ENCODE measurements at regions not wholly inside any gene's neighbourhood (a gene's known extent, or its start where the extent isn't known, plus 50 kb on each side); places are given as distances from the start of the nearest gene placed in this dataset.

GRCh38 chr21:16007943-16008342 is 278.2 kb downstream of the USP25 start:
- Histone ChIP-seq H3K9me3 (peaks cover 0 to 11% (median 3%) of the 10 kb centered on the region in 11 donors), H3K27ac (no peak overlapping the region), H3K4me3 (no peak overlapping the region), H3K27me3 (no peaks in the 10 kb centered on the region), H3K4me1 (no peaks in the 10 kb centered on the region), H3K36me3 (no peaks in the 10 kb centered on the region)
- 75 to 79% methylated on average over 2 of the region's 2 CpGs for WGBS, 2 donors
- TF ChIP-seq CTCF (IDR thresholded peaks at IDR 0.05): no peak
- ATAC-seq (no peak), DNase-seq (no peak)
- intact Hi-C loops (cut with DNase I): no loop called here

GRCh38 chr21:16011719-16012118 is 281.9 kb downstream of the USP25 start:
- Histone ChIP-seq H3K4me3 (no peak overlapping the region), H3K9me3 (peaks cover 0 to 11% (median 3%) of the 10 kb centered on the region in 11 donors), H3K36me3 (no peaks in the 10 kb centered on the region), H3K27ac (no peak overlapping the region), H3K4me1 (no peaks in the 10 kb centered on the region), H3K27me3 (no peaks in the 10 kb centered on the region)
- DNase-seq: no peak
- no peak for TF ChIP-seq CTCF (IDR thresholded peaks at IDR 0.05)
- intact Hi-C loops (cut with DNase I): loop anchor here in 1 of 10 donors (10.0 kb wide), 1 partner anchor 63 kb away; no protein-coding TSS in a partner anchor
- WGBS, 2 donors: 89 to 92% methylated on average over 4 of the region's 4 CpGs
- no peak for ATAC-seq

DNA sequence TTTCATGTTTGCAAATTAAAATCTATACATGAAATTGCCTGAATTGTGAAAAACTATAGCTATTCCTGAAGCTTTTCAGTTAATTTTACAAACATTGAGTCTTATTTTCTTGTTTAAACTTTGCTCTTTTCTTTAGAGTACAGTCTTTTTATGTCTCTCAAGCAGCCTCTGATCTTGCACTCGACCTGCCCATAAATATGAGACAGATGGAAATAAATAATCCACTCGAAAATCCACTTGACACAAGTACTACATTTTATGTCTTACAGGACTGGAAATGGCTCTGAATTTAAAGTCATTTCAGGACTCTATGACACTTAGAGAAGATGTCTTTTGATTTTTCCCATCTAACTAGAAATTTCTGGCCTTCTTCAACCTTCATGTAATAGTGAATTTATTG is 283.8 kb downstream of the USP25 start:
- intact Hi-C loops (cut with DNase I): loop anchor here in 1 of 10 donors (10.0 kb wide), 1 partner anchor 61 kb away; no protein-coding TSS in a partner anchor
- ATAC-seq (no peak), DNase-seq (no peak)
- Histone ChIP-seq H3K27me3 (no peaks in the 10 kb centered on the region), H3K9me3 (peaks cover 0 to 11% (median 3%) of the 10 kb centered on the region in 11 donors), H3K36me3 (no peaks in the 10 kb centered on the region), H3K4me1 (no peaks in the 10 kb centered on the region), H3K4me3 (no peak overlapping the region), H3K27ac (no peak overlapping the region)
- TF ChIP-seq CTCF (IDR thresholded peaks at IDR 0.05): no peak
- WGBS, 2 donors: 52 to 60% methylated on average over 2 of the region's 2 CpGs

DNA sequence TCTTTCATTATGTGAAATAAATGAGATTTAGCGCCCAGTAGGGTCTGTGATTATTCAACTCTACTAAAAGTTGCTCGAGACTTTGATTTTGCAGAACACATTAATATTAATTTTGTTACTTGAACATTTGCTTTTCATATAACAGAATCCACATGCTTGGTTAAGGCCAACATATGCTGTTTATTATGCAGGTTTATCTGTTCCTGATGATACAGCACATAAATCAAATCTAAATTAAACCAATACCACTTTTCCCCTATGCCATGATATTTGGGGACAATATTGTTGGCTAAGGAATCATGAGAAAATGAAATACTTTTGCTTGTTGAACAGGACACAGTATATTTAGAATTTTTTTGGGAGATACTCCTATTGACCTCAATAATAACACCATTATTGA is 291.1 kb downstream of the USP25 start:
- intact Hi-C loops (cut with DNase I): no loop called here
- Histone ChIP-seq H3K27me3 (no peaks in the 10 kb centered on the region), H3K27ac (no peak overlapping the region), H3K9me3 (no peaks in the 10 kb centered on the region), H3K4me1 (no peaks in the 10 kb centered on the region), H3K4me3 (no peak overlapping the region), H3K36me3 (no peaks in the 10 kb centered on the region)
- ATAC-seq (no peak), DNase-seq (no peak)
- no peak for TF ChIP-seq CTCF (IDR thresholded peaks at IDR 0.05)
- 88 to 92% methylated on average over 2 of the region's 2 CpGs for WGBS, 2 donors
